H1 (cell line): ENCODE measurements at regions not wholly inside any gene's neighbourhood (a gene's known extent, or its start where the extent isn't known, plus 50 kb on each side); places are given as distances from the start of the nearest gene placed in this dataset.

Source experiments
- CTCF ChIA-PET: fragments of 300-600 bp; sonication (Branson Sonifier 250); formaldehyde crosslinking; loops from one replicate; lab custom pipeline; 2021; ENCODE audit not compliant: partially characterized antibody; lab: Charles Lee
- POLR2A ChIA-PET: fragments of 300-600 bp; sonication (Branson Sonifier 250); formaldehyde crosslinking; loops from one replicate; lab custom pipeline; 2021; ENCODE audit warnings: inconsistent platforms; ENCODE audit not compliant: partially characterized antibody; lab: Charles Lee
- DNase-seq, 2 experiments: peaks; one replicate each; pipeline versions ENCODE4 v3.0.0 to v3.0.0-alpha.2; 2010 to 2022; ENCODE audit warnings: low spot score in 2 of 2, low read depth in 1 of 2, mixed read lengths in 1 of 2
- FAIRE-seq: peaks from 2 replicates; lab custom pipeline; 2011; peaks lifted over from hg19 to GRCh38; lab: Jason Lieb, UNC
- H2AFZ ChIP-seq: 2 replicates; pipeline ENCODE4 v1.8.1; 2012; ENCODE audit warnings: low read length, inconsistent platforms
- H2AK5ac ChIP-seq: 2 replicates; pipeline ENCODE4 v1.6.1; 2013; ENCODE audit warnings: low read depth, low read length
- H2BK120ac ChIP-seq: replicated peaks from 2 replicates; pipeline ENCODE3; 2013; ENCODE audit warnings: low read depth, low read length, inconsistent platforms
- H2BK12ac ChIP-seq: 2 replicates; pipeline ENCODE4 v1.6.1; 2013; ENCODE audit warnings: low read depth, low read length
- H2BK15ac ChIP-seq: 2 replicates; pipeline ENCODE4 v1.6.1; 2013; ENCODE audit warnings: low read length
- H2BK20ac ChIP-seq: 2 replicates; pipeline ENCODE4 v1.6.1; 2013; ENCODE audit warnings: low read length
- H2BK5ac ChIP-seq: 2 replicates; pipeline ENCODE4 v1.6.1; 2013; ENCODE audit warnings: low read depth, low read length
- H3K14ac ChIP-seq: 2 replicates; pipeline ENCODE4 v1.6.1; 2013; ENCODE audit warnings: inconsistent platforms; ENCODE audit not compliant: insufficient read length
- H3K18ac ChIP-seq: 2 replicates; pipeline ENCODE4 v1.6.1; 2013; ENCODE audit warnings: low read length; ENCODE audit errors: extremely low read depth
- H3K23ac ChIP-seq: 2 replicates; pipeline ENCODE4 v1.6.1; 2013; ENCODE audit warnings: inconsistent platforms; ENCODE audit not compliant: insufficient read length
- H3K23me2 ChIP-seq: 2 replicates; pipeline ENCODE4 v1.6.1; 2013; ENCODE audit warnings: low read depth, low read length
- H3K27ac ChIP-seq: 2 replicates; pipeline ENCODE4 v1.6.1; 2011; ENCODE audit warnings: low read depth, low read length, inconsistent platforms
- H3K27me3 ChIP-seq, 4 experiments: replicated peaks in 1 of 4; 1 replicate in 1 of 4; 2 replicates in 3 of 4; pipeline versions ENCODE4 v1.6.1 to v1.8.1; 2011 to 2013; ENCODE audit warnings: low read length in 3 of 4, mild to moderate bottlenecking in 3 of 4, inconsistent platforms in 2 of 4, mixed read lengths in 2 of 4, moderate library complexity in 1 of 4; ENCODE audit not compliant: control insufficient read depth in 3 of 4, insufficient read depth in 3 of 4; ENCODE audit errors: extremely low read depth in 1 of 4
- H3K36me3 ChIP-seq, 4 experiments: 2 replicates each; pipeline versions ENCODE4 v1.6.1 to v1.8.1; 2011 to 2013; ENCODE audit warnings: mild to moderate bottlenecking in 4 of 4, low read length in 3 of 4, moderate library complexity in 2 of 4, control low read depth in 1 of 4, inconsistent platforms in 1 of 4; ENCODE audit not compliant: insufficient read depth in 4 of 4, control insufficient read depth in 2 of 4
- H3K4ac ChIP-seq: replicated peaks from 2 replicates; pipeline ENCODE3; 2013; ENCODE audit warnings: low read length, low read depth, mixed read lengths, inconsistent platforms; ENCODE audit not compliant: insufficient read length
- H3K4me1 ChIP-seq, 4 experiments: replicated peaks in 1 of 4; 1 replicate in 1 of 4; 2 replicates in 3 of 4; pipeline versions ENCODE4 v1.6.1 to v1.8.1; 2011 to 2013; ENCODE audit warnings: low read length in 3 of 4, inconsistent platforms in 2 of 4, mixed read lengths in 1 of 4; ENCODE audit not compliant: insufficient read depth in 4 of 4, control insufficient read depth in 3 of 4
- H3K4me2 ChIP-seq, 2 experiments: 2 replicates each; pipeline versions ENCODE4 v1.6.1 to v1.8.1; 2011 to 2013; ENCODE audit warnings: low read depth in 2 of 2, low read length in 2 of 2, control low read depth in 1 of 2, inconsistent platforms in 1 of 2, mild to moderate bottlenecking in 1 of 2; ENCODE audit not compliant: insufficient read depth in 1 of 2
- H3K4me3 ChIP-seq, 4 experiments: fragments of 200-600, 300-600 bp in 1 of 4; sonication (generic), shearing (Covaris generic), sonication (Bioruptor Twin) in 1 of 4; 2 replicates each; pipeline versions ENCODE4 v1.5.1 to v1.8.1; 2011 to 2016; ENCODE audit warnings: low read length in 4 of 4, low read depth in 3 of 4, control low read depth in 2 of 4, inconsistent platforms in 2 of 4, mild to moderate bottlenecking in 2 of 4, mixed read lengths in 1 of 4, moderate library complexity in 1 of 4; ENCODE audit not compliant: insufficient read depth in 2 of 4; ENCODE audit errors: extremely low read depth in 1 of 4
- H3K56ac ChIP-seq: replicated peaks from 2 replicates; pipeline ENCODE3; 2013; ENCODE audit warnings: low read depth, mild to moderate bottlenecking, mixed read lengths, low read length, inconsistent platforms; ENCODE audit not compliant: insufficient read length
- H3K79me1 ChIP-seq: 2 replicates; pipeline ENCODE4 v1.6.1; 2013; ENCODE audit warnings: low read depth, low read length, control low read depth
- H3K79me2 ChIP-seq, 2 experiments: 2 replicates each; pipeline versions ENCODE4 v1.6.1 to v1.8.1; 2012 to 2013; ENCODE audit warnings: low read length in 2 of 2, mild to moderate bottlenecking in 2 of 2, inconsistent platforms in 1 of 2; ENCODE audit not compliant: insufficient read depth in 2 of 2, control insufficient read depth in 1 of 2
- H3K9ac ChIP-seq, 4 experiments: replicated peaks in 1 of 4; 1 replicate in 1 of 4; 2 replicates in 3 of 4; pipeline versions ENCODE4 v1.6.1 to v1.8.1; 2011 to 2013; ENCODE audit warnings: low read depth in 3 of 4, low read length in 3 of 4, control low read depth in 2 of 4, mild to moderate bottlenecking in 2 of 4, moderate library complexity in 2 of 4, inconsistent platforms in 1 of 4; ENCODE audit errors: extremely low read depth in 1 of 4
- H3K9me3 ChIP-seq, 2 experiments: 2 replicates each; pipeline versions ENCODE4 v1.6.1 to v1.8.1; 2012 to 2013; ENCODE audit warnings: mild to moderate bottlenecking in 2 of 2, moderate library complexity in 2 of 2, control low read depth in 1 of 2, inconsistent platforms in 1 of 2, low read depth in 1 of 2, low read length in 1 of 2, mixed read lengths in 1 of 2; ENCODE audit not compliant: insufficient read depth in 2 of 2
- H4K20me1 ChIP-seq, 2 experiments: replicated peaks in 1 of 2; 2 replicates each; pipeline versions ENCODE3 to v1.8.1; 2011 to 2013; ENCODE audit warnings: inconsistent platforms in 2 of 2, low read length in 2 of 2, mild to moderate bottlenecking in 1 of 2; ENCODE audit not compliant: insufficient read depth in 2 of 2, control insufficient read depth in 1 of 2
- H4K5ac ChIP-seq: 2 replicates; pipeline ENCODE4 v1.6.1; 2013; ENCODE audit warnings: low read length, low read depth, mixed read lengths, inconsistent platforms; ENCODE audit not compliant: insufficient read length
- H4K8ac ChIP-seq: 2 replicates; pipeline ENCODE4 v1.8.0; 2013; ENCODE audit warnings: mild to moderate bottlenecking, moderate library complexity, low read length, inconsistent platforms; ENCODE audit not compliant: insufficient read depth; ENCODE audit errors: extremely low read depth
- H4K91ac ChIP-seq: replicated peaks from 2 replicates; pipeline ENCODE3; 2013; ENCODE audit warnings: low read length, mixed read lengths, inconsistent platforms; ENCODE audit not compliant: insufficient read length
- WGBS, 2 experiments: shearing (Covaris generic) in 1 of 2; methylation state at CpG; one replicate each; pipeline versions ENCODE4 v1.1.6 to v1.1.7; 2013 to 2015; ENCODE audit warnings: low lambda C conversion rate in 2 of 2, mixed read lengths in 2 of 2, inconsistent platforms in 1 of 2, low coverage in 1 of 2, missing lambda C conversion rate in 1 of 2; ENCODE audit not compliant: insufficient replicate concordance in 2 of 2, insufficient coverage in 1 of 2, insufficient read length in 1 of 2; ENCODE audit errors: extremely low coverage in 1 of 2, missing lambda C conversion rate in 1 of 2; 5-methylcytosine and 5-hydroxymethylcytosine counted together

- no peak overlapping the region for H2BK12ac ChIP-seq
- H3K27me3 ChIP-seq: no peaks in the 10 kb centered on the region
- ChIA-PET CTCF (no interaction called here), POLR2A (no interaction called here)
- no peaks in the 10 kb centered on the region for H3K36me3 ChIP-seq
- H3K4me1 ChIP-seq: peaks cover 0 to 4% (median 0%) of the 10 kb centered on the region in 4 experiments; a peak in 1 of 7 replicates
- no peak overlapping the region for H3K27ac ChIP-seq
- H4K91ac ChIP-seq: no peak overlapping the region
- no peak overlapping the region for H4K8ac ChIP-seq
- 62% methylated on average over 3 of the region's 3 CpGs; no CpG with 5 or more reads in 1 of the 2 experiments for WGBS, 2 experiments
- no peak overlapping the region for H3K14ac ChIP-seq
- no peak for FAIRE-seq
- H2BK20ac ChIP-seq: no peak overlapping the region
- no peak overlapping the region for H2BK120ac ChIP-seq
- H3K23me2 ChIP-seq: no peaks in the 10 kb centered on the region
- H3K23ac ChIP-seq: no peak overlapping the region
- no peaks in the 10 kb centered on the region for H3K79me1 ChIP-seq
- H3K4me3 ChIP-seq: no peak overlapping the region
- H3K4me2 ChIP-seq: no peak overlapping the region; a peak in 1 of 4 replicates
- no peak overlapping the region for H2BK5ac ChIP-seq
- no peak overlapping the region for H3K9ac ChIP-seq
- no peak overlapping the region for H3K56ac ChIP-seq
- peak overlapping the region; percentile 28; the same call in 1 of the 2 replicates for H2AFZ ChIP-seq
- no peaks in the 10 kb centered on the region for H3K79me2 ChIP-seq
- H2AK5ac ChIP-seq: no peak overlapping the region
- H4K20me1 ChIP-seq: no peaks in the 10 kb centered on the region
- H4K5ac ChIP-seq: peak overlapping the region; percentile 64
- DNase-seq: no peak
- H2BK15ac ChIP-seq: no peak overlapping the region
- H3K18ac ChIP-seq: no peak overlapping the region
- no peaks in the 10 kb centered on the region for H3K9me3 ChIP-seq
- H3K4ac ChIP-seq: no peak overlapping the region
Measured at GRCh38 chr3:153688301-153689120, 432.7 kb upstream of the ARHGEF26 start.
